Gastroesophageal sphincter (tissue), 4 donors: ENCODE measurements at regions not wholly inside any gene's neighbourhood (a gene's known extent, or its start where the extent isn't known, plus 50 kb on each side); places are given as distances from the start of the nearest gene placed in this dataset.

Experiments used
- ATAC-seq: fragments of 150-250 bp; one replicate; pipeline ENCODE4 v1.9.1; 2016; ENCODE audit warnings: mild to moderate bottlenecking, moderate library complexity
- H3K27ac ChIP-seq, 4 donors: fragments of 200-600 bp; sonication (generic) in 3 of 4; 1 replicate in 3 of 4; 2 replicates in 1 of 4; pipeline ENCODE4 v1.5.1; 2016 to 2019
- H3K27me3 ChIP-seq: fragments of 200-600 bp; sonication (generic); one replicate; pipeline ENCODE4 v1.5.1; 2019
- H3K36me3 ChIP-seq, 2 donors: fragments of 200-600 bp; sonication (generic); one replicate each; pipeline ENCODE4 v1.5.1; 2019; ENCODE audit warnings: control low read depth in 1 of 2
- H3K4me1 ChIP-seq, 3 donors: fragments of 200-600 bp; sonication (generic); 1 replicate in 2 of 3; 2 replicates in 1 of 3; pipeline ENCODE4 v1.5.1; 2016 to 2019; ENCODE audit warnings: control low read depth in 2 of 3
- H3K4me3 ChIP-seq, 2 donors: fragments of 200-600 bp; sonication (generic); one replicate each; pipeline ENCODE4 v1.5.1; 2019; ENCODE audit warnings: mild to moderate bottlenecking in 1 of 2, moderate library complexity in 1 of 2
- H3K9me3 ChIP-seq, 3 donors: fragments of 200-600 bp; sonication (generic); one replicate each; pipeline ENCODE4 v1.5.1; 2017 to 2019; ENCODE audit warnings: control low read depth in 2 of 3
- CTCF ChIP-seq, 4 experiments: fragments of 200-600 bp in 2 of 4; fragments of 450-650 bp in 2 of 4; sonication (generic) in 1 of 4; IDR thresholded peaks; one replicate each; pipeline ENCODE4 v1.5.1; 2017 to 2019; ENCODE audit warnings: antibody characterized with exemption in 4 of 4, mild to moderate bottlenecking in 2 of 4, moderate library complexity in 2 of 4
- EP300 ChIP-seq: sonication (generic); formaldehyde crosslinking; IDR thresholded peaks from one replicate; pipeline ENCODE4 v1.6.1; 2017; ENCODE audit warnings: antibody characterized with exemption, mild to moderate bottlenecking
- POLR2A ChIP-seq, 2 donors: fragments of 450-650 bp; IDR thresholded peaks; one replicate each; pipeline ENCODE4 v1.6.1; 2017; ENCODE audit warnings: antibody characterized with exemption in 2 of 2, mild to moderate bottlenecking in 2 of 2, moderate library complexity in 1 of 2
- POLR2AphosphoS5 ChIP-seq: sonication (generic); formaldehyde crosslinking; IDR thresholded peaks from one replicate; pipeline ENCODE4 v1.6.1; 2017; ENCODE audit warnings: antibody characterized with exemption
- WGBS, 2 donors: methylation state at CpG; one replicate each; pipeline ENCODE4 v1.1.5; 2018; ENCODE audit warnings: low coverage in 1 of 2; 5-methylcytosine and 5-hydroxymethylcytosine counted together

- Histone ChIP-seq H3K27me3 (no peaks in the 10 kb centered on the region), H3K4me1 (no peaks in the 10 kb centered on the region), H3K9me3 (no peaks in the 10 kb centered on the region), H3K36me3 (no peaks in the 10 kb centered on the region), H3K4me3 (no peak overlapping the region), H3K27ac (no peak overlapping the region)
- TF ChIP-seq CTCF (IDR thresholded peaks at IDR 0.05) (no peak), POLR2AphosphoS5 (no peak), EP300 (no peak), POLR2A (IDR thresholded peaks at IDR 0.05) (no peak)
- ATAC-seq: no peak
- WGBS, 2 donors: 100% methylated on average over 1 to 3 of the region's 3 CpGs
These were observed 110.3 kb upstream of the ZNF608 start for GRCh38 chr5:124856726-124857125.

DNA sequence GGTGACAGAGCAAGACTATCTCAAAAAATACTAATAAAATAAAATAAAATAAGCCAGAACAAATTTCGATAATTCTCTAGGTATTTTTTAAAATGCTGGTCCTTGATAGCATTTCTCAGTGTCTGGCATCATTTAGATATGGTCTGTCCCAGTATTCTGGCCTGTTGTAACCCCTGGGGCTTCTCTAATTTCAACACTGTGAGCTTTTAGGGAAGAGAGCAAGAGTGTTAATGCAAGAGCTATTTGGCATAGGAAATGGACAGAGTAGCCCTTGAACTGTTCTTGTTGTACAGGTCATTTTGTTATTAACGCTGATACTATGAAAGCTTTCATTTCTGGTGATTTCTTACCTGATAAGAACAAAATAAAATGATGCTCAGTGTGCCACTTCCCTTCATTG is 112.2 kb upstream of the ZNF608 start:
- H3K9me3 ChIP-seq: no peaks in the 10 kb centered on the region
- no peak for TF ChIP-seq POLR2A (IDR thresholded peaks at IDR 0.05)
- no peak for TF ChIP-seq EP300
- TF ChIP-seq POLR2AphosphoS5: no peak
- TF ChIP-seq CTCF (IDR thresholded peaks at IDR 0.05): no peak
- no peaks in the 10 kb centered on the region for H3K36me3 ChIP-seq
- peak; percentile 41 for ATAC-seq
- H3K27me3 ChIP-seq: no peaks in the 10 kb centered on the region
- H3K4me3 ChIP-seq: no peak overlapping the region
- no peak overlapping the region for H3K27ac ChIP-seq
- WGBS, 2 donors: 84 to 100% methylated on average over 2 of the region's 2 CpGs
- no peaks in the 10 kb centered on the region for H3K4me1 ChIP-seq

DNA sequence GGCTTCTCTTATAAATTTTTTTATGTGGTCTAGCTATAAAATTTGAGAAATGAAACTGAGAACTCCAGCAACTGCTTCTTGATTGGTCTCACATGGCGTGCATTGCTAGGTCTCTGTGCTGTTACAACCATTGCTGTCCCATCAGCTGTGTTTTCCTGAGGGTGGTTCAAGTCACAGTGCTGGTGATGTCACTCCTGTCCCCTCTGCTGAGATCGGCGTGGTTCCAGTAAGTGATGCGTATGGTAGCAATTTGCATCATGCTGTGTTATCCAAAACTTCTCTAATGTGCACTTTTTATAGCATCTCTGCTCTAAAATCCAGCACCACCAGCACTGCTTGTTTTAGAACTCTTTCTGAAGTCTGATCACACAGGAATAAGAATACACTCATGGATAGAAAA is 112.6 kb upstream of the ZNF608 start:
- WGBS, 2 donors: 91% methylated on average over 1 of the region's 4 CpGs; no CpG with 5 or more reads in 1 of the 2 donors

DNA sequence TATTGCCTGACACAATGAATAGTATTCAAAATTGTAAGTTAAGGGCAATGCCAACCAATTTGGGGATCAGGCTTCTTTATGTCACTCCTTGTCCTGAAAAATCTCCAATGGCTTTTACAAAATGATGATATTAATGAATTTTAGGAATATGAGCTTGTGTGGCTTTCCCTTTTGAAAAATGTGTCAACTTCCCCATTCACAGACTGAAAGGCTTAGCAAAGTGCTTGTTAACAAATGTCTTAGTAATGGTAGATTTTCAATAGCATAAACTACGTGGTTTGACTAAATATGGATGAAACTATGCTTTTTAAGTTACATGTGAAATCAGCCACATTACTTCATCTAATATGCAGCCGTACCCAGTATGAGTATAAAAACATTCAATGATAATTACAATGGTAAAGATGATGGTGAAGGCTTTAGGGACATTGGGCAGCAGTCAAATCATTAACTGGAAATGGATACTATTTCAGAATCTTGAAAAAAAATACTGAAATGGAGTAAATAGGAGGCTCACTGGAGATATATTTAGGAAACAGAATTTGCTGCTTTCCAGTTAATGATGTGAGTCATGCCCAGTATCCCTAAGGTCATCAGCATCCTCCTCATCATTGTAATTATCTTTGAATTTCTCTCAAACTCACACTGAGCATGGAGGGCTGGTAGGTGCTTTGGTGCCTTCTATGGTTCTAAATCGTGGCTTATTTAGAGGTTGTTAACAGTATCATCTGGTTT is 113.3 kb upstream of the ZNF608 start:
- Histone ChIP-seq H3K36me3 (no peaks in the 10 kb centered on the region), H3K9me3 (no peaks in the 10 kb centered on the region), H3K27ac (no peak overlapping the region), H3K27me3 (no peaks in the 10 kb centered on the region), H3K4me3 (no peak overlapping the region), H3K4me1 (no peaks in the 10 kb centered on the region)
- no peak for ATAC-seq
- no peak for TF ChIP-seq POLR2A (IDR thresholded peaks at IDR 0.05)
- TF ChIP-seq EP300: no peak
- no peak for TF ChIP-seq POLR2AphosphoS5
- TF ChIP-seq CTCF (IDR thresholded peaks at IDR 0.05): no peak
- 83 to 93% methylated on average over 3 of the region's 3 CpGs for WGBS, 2 donors

More for the DNA sequence above, 112.6 kb upstream of the ZNF608 start:
- Histone ChIP-seq H3K4me3 (no peak overlapping the region), H3K9me3 (no peaks in the 10 kb centered on the region), H3K27me3 (no peaks in the 10 kb centered on the region), H3K36me3 (no peaks in the 10 kb centered on the region), H3K27ac (no peak overlapping the region), H3K4me1 (no peaks in the 10 kb centered on the region)
- TF ChIP-seq POLR2AphosphoS5: no peak
- TF ChIP-seq EP300: no peak
- no peak for TF ChIP-seq CTCF (IDR thresholded peaks at IDR 0.05)
- no peak for TF ChIP-seq POLR2A (IDR thresholded peaks at IDR 0.05)
- no peak for ATAC-seq

GRCh38 chr5:124860291-124860655 is 113.8 kb upstream of the ZNF608 start:
- no peaks in the 10 kb centered on the region for H3K27me3 ChIP-seq
- TF ChIP-seq POLR2AphosphoS5 (no peak), EP300 (no peak), POLR2A (IDR thresholded peaks at IDR 0.05) (no peak), CTCF (IDR thresholded peaks at IDR 0.05) (no peak)
- H3K27ac ChIP-seq: no peak overlapping the region
- H3K4me3 ChIP-seq: no peak overlapping the region
- no peaks in the 10 kb centered on the region for H3K9me3 ChIP-seq
- 100% methylated on average over 2 to 4 of the region's 4 CpGs for WGBS, 2 donors
- no peaks in the 10 kb centered on the region for H3K36me3 ChIP-seq
- ATAC-seq: no peak
- H3K4me1 ChIP-seq: no peaks in the 10 kb centered on the region
